ENCODE measurements at regions not wholly inside any gene's neighbourhood (a gene's known extent, or its start where the extent isn't known, plus 50 kb on each side); places are given as distances from the start of the nearest gene placed in this dataset.

- ATAC-seq (replicated peaks in 6 of 8) = no peak
- no peaks in the 10 kb centered on the region for H3K4me1 ChIP-seq (replicated peaks in 1 of 2)
- H3K27ac ChIP-seq = no peak overlapping the region
- in situ Hi-C loops (cut with MboI; ENCODE audit: low pct_unique_long_range_greater_than_20kb in 2 of 9, low sequenced_read_pairs in 9 of 9, unreplicated experiment in 9 of 9) = no loop called here
- H3K4me3 ChIP-seq = no peak overlapping the region
- WGBS, 10 experiments = 0 to 60% (median 26%) methylated on average over 1 to 2 of the region's 2 CpGs; no CpG with 5 or more reads in 2 of the 10 experiments
Observed at GRCh38 chr4:10289538-10289906, 167.7 kb downstream of the ZNF518B start.

GRCh38 chr4:10288830-10289537 is 168.2 kb downstream of the ZNF518B start:
- no peaks in the 10 kb centered on the region for H3K4me1 ChIP-seq (replicated peaks in 1 of 2)
- H3K27ac ChIP-seq = no peak overlapping the region
- no peak for ATAC-seq (replicated peaks in 6 of 8)
- H3K4me3 ChIP-seq = no peak overlapping the region
- WGBS, 10 experiments = 0 to 66% (median 37%) methylated on average over 2 to 3 of the region's 4 CpGs; no CpG with 5 or more reads in 2 of the 10 experiments
- in situ Hi-C loops (cut with MboI; ENCODE audit: low pct_unique_long_range_greater_than_20kb in 2 of 9, low sequenced_read_pairs in 9 of 9, unreplicated experiment in 9 of 9) = no loop called here

- no peak overlapping the region for H3K4me3 ChIP-seq
- in situ Hi-C loops (cut with MboI; ENCODE audit: low pct_unique_long_range_greater_than_20kb in 2 of 9, low sequenced_read_pairs in 9 of 9, unreplicated experiment in 9 of 9) = no loop called here
- no peak for ATAC-seq (replicated peaks in 6 of 8)
- no peaks in the 10 kb centered on the region for H3K4me1 ChIP-seq (replicated peaks in 1 of 2)
- 0 to 67% (median 23%) methylated on average over 1 to 2 of the region's 3 CpGs; no CpG with 5 or more reads in 3 of the 10 experiments for WGBS, 10 experiments
- H3K27ac ChIP-seq = no peak overlapping the region
Observed at GRCh38 chr4:10285028-10285427, 168.4 kb upstream of the WDR1 start.

- no peak overlapping the region for H3K4me3 ChIP-seq
- in situ Hi-C loops (cut with MboI; ENCODE audit: low pct_unique_long_range_greater_than_20kb in 2 of 9, low sequenced_read_pairs in 9 of 9, unreplicated experiment in 9 of 9) = no loop called here
- H3K27ac ChIP-seq = no peak overlapping the region
- 0 to 95% (median 37%) methylated on average over 1 to 2 of the region's 2 CpGs; no CpG with 5 or more reads in 2 of the 10 experiments for WGBS, 10 experiments
- no peak for ATAC-seq (replicated peaks in 6 of 8)
- H3K4me1 ChIP-seq (replicated peaks in 1 of 2) = no peaks in the 10 kb centered on the region
Observed at GRCh38 chr4:10283761-10284160, 167.2 kb upstream of the WDR1 start.

- Histone ChIP-seq H3K4me1 (replicated peaks in 1 of 2) (no peaks in the 10 kb centered on the region), H3K27ac (no peak overlapping the region), H3K4me3 (no peak overlapping the region)
- peak in 1 of 8 experiments; percentile 37 for ATAC-seq (replicated peaks in 6 of 8)
- 0 to 80% (median 33%) methylated on average over 1 to 3 of the region's 3 CpGs; no CpG with 5 or more reads in 1 of the 10 experiments for WGBS, 10 experiments
- in situ Hi-C loops (cut with MboI; ENCODE audit: low pct_unique_long_range_greater_than_20kb in 2 of 9, low sequenced_read_pairs in 9 of 9, unreplicated experiment in 9 of 9) = no loop called here
Observed at GRCh38 chr4:10281996-10282395, 165.4 kb upstream of the WDR1 start.

GRCh38 chr4:10279261-10279660 is 162.7 kb upstream of the WDR1 start:
- 33 to 89% (median 61%) methylated on average over 3 to 6 of the region's 7 CpGs; no CpG with 5 or more reads in 4 of the 10 experiments for WGBS, 10 experiments
- Histone ChIP-seq H3K4me1 (replicated peaks in 1 of 2) (no peaks in the 10 kb centered on the region), H3K4me3 (no peak overlapping the region), H3K27ac (no peak overlapping the region)
- in situ Hi-C loops (cut with MboI; ENCODE audit: low pct_unique_long_range_greater_than_20kb in 2 of 9, low sequenced_read_pairs in 9 of 9, unreplicated experiment in 9 of 9) = no loop called here
- no peak for ATAC-seq (replicated peaks in 6 of 8)

GRCh38 chr4:10278071-10278470 is 161.5 kb upstream of the WDR1 start:
- Histone ChIP-seq H3K27ac (no peak overlapping the region), H3K4me1 (replicated peaks in 1 of 2) (no peaks in the 10 kb centered on the region), H3K4me3 (no peak overlapping the region)
- ATAC-seq (replicated peaks in 6 of 8) = no peak
- 37 to 90% (median 74%) methylated on average over 1 to 5 of the region's 5 CpGs for WGBS, 10 experiments
- in situ Hi-C loops (cut with MboI; ENCODE audit: low pct_unique_long_range_greater_than_20kb in 2 of 9, low sequenced_read_pairs in 9 of 9, unreplicated experiment in 9 of 9) = no loop called here

GRCh38 chr4:10276152-10276551 is 159.6 kb upstream of the WDR1 start:
- Histone ChIP-seq H3K4me3 (no peak overlapping the region), H3K4me1 (replicated peaks in 1 of 2) (no peaks in the 10 kb centered on the region), H3K27ac (no peak overlapping the region)
- in situ Hi-C loops (cut with MboI; ENCODE audit: low pct_unique_long_range_greater_than_20kb in 2 of 9, low sequenced_read_pairs in 9 of 9, unreplicated experiment in 9 of 9) = no loop called here
- WGBS, 10 experiments = 0 to 70% (median 60%) methylated on average over 1 to 4 of the region's 4 CpGs; no CpG with 5 or more reads in 4 of the 10 experiments
- ATAC-seq (replicated peaks in 6 of 8) = peak in 1 of 8 experiments; percentile 82

- in situ Hi-C loops (cut with MboI; ENCODE audit: low pct_unique_long_range_greater_than_20kb in 2 of 9, low sequenced_read_pairs in 9 of 9, unreplicated experiment in 9 of 9) = no loop called here
- Histone ChIP-seq H3K4me3 (no peak overlapping the region), H3K4me1 (replicated peaks in 1 of 2) (no peaks in the 10 kb centered on the region), H3K27ac (no peak overlapping the region)
- peak in 1 of 8 experiments; percentile 48 for ATAC-seq (replicated peaks in 6 of 8)
- WGBS, 10 experiments = 76 to 100% (median 90%) methylated on average over 1 to 4 of the region's 4 CpGs; no CpG with 5 or more reads in 5 of the 10 experiments
Observed at GRCh38 chr4:10275696-10276095, 159.1 kb upstream of the WDR1 start.

- Histone ChIP-seq H3K4me1 (replicated peaks in 1 of 2) (no peaks in the 10 kb centered on the region), H3K4me3 (no peak overlapping the region), H3K27ac (no peak overlapping the region)
- in situ Hi-C loops (cut with MboI; ENCODE audit: low pct_unique_long_range_greater_than_20kb in 2 of 9, low sequenced_read_pairs in 9 of 9, unreplicated experiment in 9 of 9) = no loop called here
- WGBS, 10 experiments = 0 to 83% (median 30%) methylated on average over 1 to 4 of the region's 4 CpGs; no CpG with 5 or more reads in 2 of the 10 experiments
- no peak for ATAC-seq (replicated peaks in 6 of 8)
Observed at GRCh38 chr4:10273030-10273429, 156.4 kb upstream of the WDR1 start.

GRCh38 chr4:10272511-10272910 is 155.9 kb upstream of the WDR1 start:
- ATAC-seq (replicated peaks in 6 of 8) = peak in 1 of 8 experiments; percentile 30
- H3K4me1 ChIP-seq (replicated peaks in 1 of 2) = no peaks in the 10 kb centered on the region
- H3K27ac ChIP-seq = no peak overlapping the region
- H3K4me3 ChIP-seq = no peak overlapping the region
- WGBS, 10 experiments = 20 to 100% (median 43%) methylated on average over 1 to 3 of the region's 5 CpGs; no CpG with 5 or more reads in 3 of the 10 experiments
- in situ Hi-C loops (cut with MboI; ENCODE audit: low pct_unique_long_range_greater_than_20kb in 2 of 9, low sequenced_read_pairs in 9 of 9, unreplicated experiment in 9 of 9) = no loop called here

- WGBS, 10 experiments = 14 to 82% (median 60%) methylated on average over 1 to 4 of the region's 4 CpGs
- no peak overlapping the region for H3K4me3 ChIP-seq
- in situ Hi-C loops (cut with MboI; ENCODE audit: low pct_unique_long_range_greater_than_20kb in 2 of 9, low sequenced_read_pairs in 9 of 9, unreplicated experiment in 9 of 9) = no loop called here
- ATAC-seq (replicated peaks in 6 of 8) = no peak
- H3K27ac ChIP-seq = no peak overlapping the region
- H3K4me1 ChIP-seq (replicated peaks in 1 of 2) = no peaks in the 10 kb centered on the region
Observed at GRCh38 chr4:10267066-10267465, 150.5 kb upstream of the WDR1 start.

GRCh38 chr4:10260777-10261176 is 144.2 kb upstream of the WDR1 start:
- in situ Hi-C loops (cut with MboI; ENCODE audit: low pct_unique_long_range_greater_than_20kb in 2 of 9, low sequenced_read_pairs in 9 of 9, unreplicated experiment in 9 of 9) = no loop called here
- H3K27ac ChIP-seq = no peak overlapping the region
- H3K4me1 ChIP-seq (replicated peaks in 1 of 2) = no peaks in the 10 kb centered on the region
- no peak for ATAC-seq (replicated peaks in 6 of 8)
- 25 to 79% (median 61%) methylated on average over 1 to 2 of the region's 2 CpGs; no CpG with 5 or more reads in 6 of the 10 experiments for WGBS, 10 experiments
- no peak overlapping the region for H3K4me3 ChIP-seq

GRCh38 chr4:10259976-10260375 is 143.4 kb upstream of the WDR1 start:
- in situ Hi-C loops (cut with MboI; ENCODE audit: low pct_unique_long_range_greater_than_20kb in 2 of 9, low sequenced_read_pairs in 9 of 9, unreplicated experiment in 9 of 9) = no loop called here
- Histone ChIP-seq H3K4me3 (no peak overlapping the region), H3K4me1 (replicated peaks in 1 of 2) (no peaks in the 10 kb centered on the region), H3K27ac (no peak overlapping the region)
- no peak for ATAC-seq (replicated peaks in 6 of 8)
- 45 to 100% (median 61%) methylated on average over 1 to 2 of the region's 2 CpGs; no CpG with 5 or more reads in 4 of the 10 experiments for WGBS, 10 experiments

All from motor neuron (in vitro differentiated cells).